Tibial artery (tissue), 4 donors: ENCODE measurements at regions not wholly inside any gene's neighbourhood (a gene's known extent, or its start where the extent isn't known, plus 50 kb on each side); places are given as distances from the start of the nearest gene placed in this dataset.

Experiments used
- DNase-seq, 2 donors: peaks; one replicate each; pipeline ENCODE4 v3.0.0-alpha.2; 2019
- H3K27ac ChIP-seq, 2 donors: fragments of 200-600 bp; sonication (generic) in 1 of 2; 1 replicate in 1 of 2; 2 replicates in 1 of 2; pipeline ENCODE4 v1.5.1; 2018 to 2019; ENCODE audit warnings: mild to moderate bottlenecking in 1 of 2
- H3K27me3 ChIP-seq, 2 donors: fragments of 200-600 bp; sonication (generic) in 1 of 2; one replicate each; pipeline versions ENCODE4 v1.5.1 to v1.6.0; 2016 to 2019
- H3K36me3 ChIP-seq, 3 donors: fragments of 200-600 bp; sonication (generic) in 2 of 3; one replicate each; pipeline ENCODE4 v1.5.1; 2016 to 2019; ENCODE audit warnings: mild to moderate bottlenecking in 2 of 3
- H3K4me1 ChIP-seq, 4 donors: fragments of 200-600 bp; sonication (generic) in 2 of 4; 1 replicate in 3 of 4; 2 replicates in 1 of 4; pipeline ENCODE4 v1.5.1; 2016 to 2019
- H3K4me3 ChIP-seq, 2 donors: fragments of 200-600 bp; sonication (generic) in 1 of 2; 1 replicate in 1 of 2; 2 replicates in 1 of 2; pipeline ENCODE4 v1.5.1; 2018 to 2019; ENCODE audit warnings: mild to moderate bottlenecking in 2 of 2
- H3K9me3 ChIP-seq, 3 donors: fragments of 200-600 bp; sonication (generic) in 1 of 3; one replicate each; pipeline ENCODE4 v1.5.1; 2016 to 2019
- intact Hi-C: fragments of 100-400 bp; cut with DNase I; formaldehyde crosslinking; loops from one replicate; pipeline ENCODE4 v1.15.0; 2023; ENCODE audit warnings: low total_unique reads
- TF ChIP-seq, protein P1 (sequence below), 2 experiments: fragments of 200-600 bp in 1 of 2; fragments of 450-650 bp in 1 of 2; IDR thresholded peaks; one replicate each; pipeline ENCODE4 v1.5.1; 2017 to 2019; ENCODE audit warnings: antibody characterized with exemption in 2 of 2, mild to moderate bottlenecking in 1 of 2, moderate library complexity in 1 of 2

GRCh38 chr4:178340468-178340867 lies 898.2 kb upstream of the AGA start:
- intact Hi-C loops, result no loop called here

DNA sequence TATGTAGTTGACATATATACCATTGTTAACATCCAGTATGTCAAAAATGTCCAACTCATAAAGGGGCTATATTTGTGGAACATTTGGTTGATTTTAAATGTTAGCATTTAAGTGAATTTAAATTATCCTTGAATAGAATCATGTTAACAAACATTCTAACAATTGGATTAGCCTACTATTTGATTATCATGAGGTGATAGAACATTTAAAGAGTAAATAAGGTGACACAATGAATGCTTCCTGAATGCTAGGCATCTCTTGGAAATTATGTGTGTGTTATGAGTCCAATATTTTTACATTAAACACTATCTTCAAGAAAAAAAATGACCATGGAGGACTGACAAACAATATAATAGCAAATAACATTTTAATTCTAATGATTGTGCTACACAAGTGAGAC lies 901.9 kb upstream of the AGA start:
- no peak for DNase-seq
- H3K27ac ChIP-seq, result no peak overlapping the region
- no peaks in the 10 kb centered on the region for H3K27me3 ChIP-seq
- H3K4me3 ChIP-seq, result no peak overlapping the region
- H3K4me1 ChIP-seq, result no peaks in the 10 kb centered on the region
- no peaks in the 10 kb centered on the region for H3K9me3 ChIP-seq
- intact Hi-C loops, result no loop called here
- no peaks in the 10 kb centered on the region for H3K36me3 ChIP-seq
- TF ChIP-seq, protein P1, sequence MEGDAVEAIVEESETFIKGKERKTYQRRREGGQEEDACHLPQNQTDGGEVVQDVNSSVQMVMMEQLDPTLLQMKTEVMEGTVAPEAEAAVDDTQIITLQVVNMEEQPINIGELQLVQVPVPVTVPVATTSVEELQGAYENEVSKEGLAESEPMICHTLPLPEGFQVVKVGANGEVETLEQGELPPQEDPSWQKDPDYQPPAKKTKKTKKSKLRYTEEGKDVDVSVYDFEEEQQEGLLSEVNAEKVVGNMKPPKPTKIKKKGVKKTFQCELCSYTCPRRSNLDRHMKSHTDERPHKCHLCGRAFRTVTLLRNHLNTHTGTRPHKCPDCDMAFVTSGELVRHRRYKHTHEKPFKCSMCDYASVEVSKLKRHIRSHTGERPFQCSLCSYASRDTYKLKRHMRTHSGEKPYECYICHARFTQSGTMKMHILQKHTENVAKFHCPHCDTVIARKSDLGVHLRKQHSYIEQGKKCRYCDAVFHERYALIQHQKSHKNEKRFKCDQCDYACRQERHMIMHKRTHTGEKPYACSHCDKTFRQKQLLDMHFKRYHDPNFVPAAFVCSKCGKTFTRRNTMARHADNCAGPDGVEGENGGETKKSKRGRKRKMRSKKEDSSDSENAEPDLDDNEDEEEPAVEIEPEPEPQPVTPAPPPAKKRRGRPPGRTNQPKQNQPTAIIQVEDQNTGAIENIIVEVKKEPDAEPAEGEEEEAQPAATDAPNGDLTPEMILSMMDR (IDR thresholded peaks at IDR 0.05), result no peak

More at GRCh38 chr4:178340468-178340867, 898.2 kb upstream of the AGA start:
- Histone ChIP-seq H3K9me3 (no peaks in the 10 kb centered on the region), H3K4me1 (no peaks in the 10 kb centered on the region), H3K27me3 (no peaks in the 10 kb centered on the region), H3K36me3 (no peaks in the 10 kb centered on the region), H3K27ac (no peak overlapping the region), H3K4me3 (no peak overlapping the region)
- TF ChIP-seq, protein P1 (IDR thresholded peaks at IDR 0.05), result no peak
- no peak for DNase-seq

- TF ChIP-seq, protein P1 (IDR thresholded peaks at IDR 0.05), result no peak
- H3K36me3 ChIP-seq, result no peaks in the 10 kb centered on the region
- no peaks in the 10 kb centered on the region for H3K27me3 ChIP-seq
- H3K27ac ChIP-seq, result no peak overlapping the region
- H3K4me3 ChIP-seq, result no peak overlapping the region
- no peak for DNase-seq
- no peaks in the 10 kb centered on the region for H3K9me3 ChIP-seq
- no peaks in the 10 kb centered on the region for H3K4me1 ChIP-seq
- intact Hi-C loops, result no loop called here
Observed at GRCh38 chr4:178347111-178347510, 904.9 kb upstream of the AGA start.

DNA sequence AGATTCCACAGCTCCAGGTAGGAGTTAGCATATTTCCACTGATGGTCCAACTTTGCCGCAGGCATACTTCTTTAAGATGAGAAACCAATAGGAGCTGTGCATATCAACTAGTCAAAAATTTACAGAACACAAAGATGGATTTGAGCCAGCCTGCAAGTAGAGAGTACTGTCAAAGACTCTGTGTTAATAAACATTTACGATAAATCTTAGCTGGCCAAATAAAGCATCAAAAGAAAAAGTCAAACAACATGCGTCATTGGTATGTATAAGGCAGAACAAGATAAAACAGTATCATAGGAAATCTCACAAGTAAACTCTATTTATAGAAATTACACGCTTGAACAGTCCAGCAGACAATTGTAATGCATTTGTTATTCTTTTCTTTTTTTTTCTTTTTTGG lies 907.4 kb upstream of the AGA start:
- Histone ChIP-seq H3K9me3 (no peaks in the 10 kb centered on the region), H3K4me1 (no peaks in the 10 kb centered on the region), H3K27me3 (no peaks in the 10 kb centered on the region), H3K27ac (no peak overlapping the region), H3K36me3 (no peaks in the 10 kb centered on the region), H3K4me3 (no peak overlapping the region)
- intact Hi-C loops, result no loop called here
- TF ChIP-seq, protein P1 (IDR thresholded peaks at IDR 0.05), result no peak
- no peak for DNase-seq

DNA sequence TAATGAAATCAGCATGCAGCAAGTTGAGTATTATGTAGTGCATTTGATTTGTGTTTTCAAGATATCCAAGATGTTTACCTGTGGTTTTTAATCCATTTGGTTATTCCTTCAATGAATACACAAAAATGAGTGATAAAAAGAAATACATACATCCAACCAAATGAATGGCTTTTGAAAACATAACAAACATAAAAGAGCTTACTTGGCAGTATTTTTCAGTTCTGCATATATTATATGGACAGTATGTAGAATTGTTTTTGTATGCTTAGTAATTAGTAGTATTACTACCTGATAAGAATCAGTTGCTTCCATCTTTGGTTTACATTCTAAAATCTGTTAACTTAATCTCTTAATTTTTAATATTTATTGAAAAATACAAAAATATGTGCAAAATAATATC lies 908.9 kb upstream of the AGA start:
- no peak overlapping the region for H3K27ac ChIP-seq
- intact Hi-C loops, result no loop called here
- no peaks in the 10 kb centered on the region for H3K36me3 ChIP-seq
- no peaks in the 10 kb centered on the region for H3K4me1 ChIP-seq
- H3K9me3 ChIP-seq, result no peaks in the 10 kb centered on the region
- H3K27me3 ChIP-seq, result no peaks in the 10 kb centered on the region
- TF ChIP-seq, protein P1 (IDR thresholded peaks at IDR 0.05), result no peak
- no peak overlapping the region for H3K4me3 ChIP-seq
- DNase-seq, result no peak

DNA sequence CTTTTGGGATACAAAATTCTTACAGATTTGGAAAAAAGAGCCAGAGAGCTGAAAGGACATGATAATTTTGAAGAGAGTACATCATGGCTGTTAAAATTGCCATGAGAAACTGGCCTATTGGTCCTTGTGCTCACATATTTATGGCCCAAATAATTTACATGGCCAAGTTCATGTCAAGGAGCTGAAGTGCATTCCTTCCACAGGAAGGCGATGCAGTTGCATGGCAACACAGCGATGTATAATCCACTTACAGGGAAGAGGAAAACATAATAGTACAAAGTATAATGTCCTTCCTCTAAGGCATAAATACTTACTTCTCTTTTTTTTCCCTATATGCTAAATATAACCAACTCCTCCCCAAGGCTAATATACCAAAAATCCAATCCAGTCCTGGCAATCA lies 914.5 kb upstream of the AGA start:
- Histone ChIP-seq H3K4me1 (no peaks in the 10 kb centered on the region), H3K27ac (no peak overlapping the region), H3K4me3 (no peak overlapping the region), H3K27me3 (no peaks in the 10 kb centered on the region), H3K36me3 (no peaks in the 10 kb centered on the region), H3K9me3 (no peaks in the 10 kb centered on the region)
- intact Hi-C loops, result no loop called here
- TF ChIP-seq, protein P1 (IDR thresholded peaks at IDR 0.05), result no peak
- no peak for DNase-seq
